WTC11 (cell line): ENCODE measurements at regions not wholly inside any gene's neighbourhood (a gene's known extent, or its start where the extent isn't known, plus 50 kb on each side); places are given as distances from the start of the nearest gene placed in this dataset.

Experiments
- ATAC-seq: fragments of 200-7000 bp; cut with Tn5 transposase; 2 replicates; pipeline ENCODE4 v1.10.0; 2021; ENCODE audit warnings: mild to moderate bottlenecking, moderate library complexity
- CTCF ChIA-PET: fragments of 300-600 bp; sonication (Branson Sonifier 250); formaldehyde crosslinking; loops from one replicate; lab custom pipeline; 2021; ENCODE audit warnings: antibody characterized with exemption; lab: Charles Lee
- POLR2A ChIA-PET: fragments of 350-600 bp; sonication (Branson Sonifier 250); formaldehyde crosslinking; loops from one replicate; lab custom pipeline; 2021; ENCODE audit warnings: antibody characterized with exemption; lab: Charles Lee
- DNase-seq: peaks from one replicate; pipeline ENCODE4 v3.0.0; 2021; ENCODE audit warnings: low spot score
- H3K27ac Mint-ChIP-seq: 2 replicates; pipeline ENCODE4 v1.8.0; 2021; ENCODE audit warnings: mixed read lengths
- H3K27me3 Mint-ChIP-seq: 2 replicates; pipeline ENCODE4 v1.8.0; 2021; ENCODE audit warnings: low read depth, mild to moderate bottlenecking, moderate library complexity, mixed read lengths
- H3K36me3 Mint-ChIP-seq: 2 replicates; pipeline ENCODE4 v1.8.0; 2021; ENCODE audit warnings: mixed read lengths
- H3K4me1 Mint-ChIP-seq: 2 replicates; pipeline ENCODE4 v1.8.0; 2022; ENCODE audit warnings: mixed read lengths
- H3K4me3 Mint-ChIP-seq: 2 replicates; pipeline ENCODE4 v1.8.0; 2021; ENCODE audit warnings: mild to moderate bottlenecking, moderate library complexity, mixed read lengths
- H3K9me3 Mint-ChIP-seq: 2 replicates; pipeline ENCODE4 v1.8.0; 2021; ENCODE audit warnings: mixed read lengths
- AR ChIP-seq: fragments of 250-450 bp; sonication (Bioruptor Pico); IDR thresholded peaks from 2 replicates; pipeline ENCODE4 v1.9.0; 2021; ENCODE audit warnings: mild to moderate bottlenecking
- ARID4B ChIP-seq: sonication (generic); formaldehyde crosslinking; IDR thresholded peaks from 2 replicates; pipeline ENCODE4 v1.8.0; 2023; ENCODE audit warnings: missing genetic modification reagents, mild to moderate bottlenecking, borderline replicate concordance
- E2F5 ChIP-seq: sonication (generic); formaldehyde crosslinking; IDR thresholded peaks from 2 replicates; pipeline ENCODE4 v1.8.1; 2022; ENCODE audit warnings: mild to moderate bottlenecking, moderate library complexity, missing genetic modification reagents
- HMGA2 ChIP-seq: fragments of 250-450 bp; sonication (Bioruptor Pico); IDR thresholded peaks from 2 replicates; pipeline ENCODE4 v1.4.0; 2021; ENCODE audit warnings: mild to moderate bottlenecking, moderate library complexity
- MAX ChIP-seq: sonication (generic); formaldehyde crosslinking; IDR thresholded peaks from 2 replicates; pipeline ENCODE4 v1.8.0; 2022; ENCODE audit warnings: mild to moderate bottlenecking, missing genetic modification reagents
- NFATC4 ChIP-seq: fragments of 250-450 bp; sonication (Bioruptor Pico); IDR thresholded peaks from 2 replicates; pipeline ENCODE4 v1.9.0; 2021; ENCODE audit warnings: mild to moderate bottlenecking
- NFE2L1 ChIP-seq: sonication (generic); formaldehyde crosslinking; IDR thresholded peaks from 2 replicates; pipeline ENCODE4 v1.8.1; 2023; ENCODE audit warnings: missing genetic modification reagents
- NR1H2 ChIP-seq: sonication (generic); formaldehyde crosslinking; IDR thresholded peaks from 2 replicates; pipeline ENCODE4 v1.9.0; 2021; ENCODE audit warnings: mild to moderate bottlenecking, moderate library complexity, missing genetic modification reagents
- USF1 ChIP-seq: sonication (generic); formaldehyde crosslinking; IDR thresholded peaks from 2 replicates; pipeline ENCODE4 v1.8.0; 2022; ENCODE audit warnings: mild to moderate bottlenecking, missing genetic modification reagents
- ZNF281 ChIP-seq: sonication (generic); formaldehyde crosslinking; IDR thresholded peaks from 2 replicates; pipeline ENCODE4 v1.8.0; 2023; ENCODE audit warnings: mild to moderate bottlenecking, missing genetic modification reagents
- ZNF416 ChIP-seq: fragments of 250-450 bp; sonication (Bioruptor Pico); IDR thresholded peaks from 2 replicates; pipeline ENCODE4 v1.9.0; 2021; ENCODE audit warnings: mild to moderate bottlenecking, inconsistent platforms

GRCh38 chr10:130800281-130800680, 511.2 kb downstream of the TCERG1L start (continued):
- no peak for TF ChIP-seq AR (CRISPR knock-in tag)
- TF ChIP-seq ZNF416 (CRISPR knock-in tag): no peak
- no peak for TF ChIP-seq E2F5 (CRISPR knock-in tag)
- TF ChIP-seq USF1 (CRISPR knock-in tag): no peak
- TF ChIP-seq NFE2L1 (CRISPR knock-in tag): no peak
- no peak for TF ChIP-seq HMGA2
- TF ChIP-seq NR1H2 (CRISPR knock-in tag): no peak

GRCh38 chr10:130801276-130801675, 510.2 kb downstream of the TCERG1L start:
- POLR2A ChIA-PET: no interaction called here
- peaks cover 55% of the 10 kb centered on the region for H3K36me3 Mint-ChIP-seq
- ATAC-seq: no peak
- H3K4me1 Mint-ChIP-seq: no peaks in the 10 kb centered on the region
- H3K4me3 Mint-ChIP-seq: no peak overlapping the region
- H3K27me3 Mint-ChIP-seq: peaks cover 3% of the 10 kb centered on the region
- DNase-seq: no peak
- no peak for TF ChIP-seq NFATC4 (CRISPR knock-in tag)
- no peak for TF ChIP-seq ZNF281
- no peak for TF ChIP-seq ARID4B (CRISPR knock-in tag)
- CTCF ChIA-PET: no interaction called here
- no peak overlapping the region for H3K27ac Mint-ChIP-seq
- H3K9me3 Mint-ChIP-seq: peaks cover 59% of the 10 kb centered on the region

- no peak for TF ChIP-seq MAX (CRISPR knock-in tag)
- Mint-ChIP-seq H3K27ac (no peak overlapping the region), H3K4me3 (no peak overlapping the region), H3K9me3 (peaks cover 55% of the 10 kb centered on the region), H3K27me3 (peaks cover 3% of the 10 kb centered on the region), H3K36me3 (peaks cover 51% of the 10 kb centered on the region), H3K4me1 (no peaks in the 10 kb centered on the region)
- POLR2A ChIA-PET: no interaction called here
- ATAC-seq (no peak), DNase-seq (no peak)
- CTCF ChIA-PET: no interaction called here
Observed at GRCh38 chr10:130801784-130802183, 509.7 kb downstream of the TCERG1L start.
